K562 (cell line): ENCODE measurements at regions not wholly inside any gene's neighbourhood (a gene's known extent, or its start where the extent isn't known, plus 50 kb on each side); places are given as distances from the start of the nearest gene placed in this dataset.

Experiments
- ATAC-seq: fragments of 200-7000 bp; cut with Tn5 transposase; 3 replicates; pipeline ENCODE4 v1.9.1; 2020; ENCODE audit warnings: moderate library complexity
- BruUV-seq: library from RNA; stranded (reverse); fragments of 400-500 nt; replicated peaks from 2 replicates; lab custom pipeline; 2021; lab: Mats Ljungman, UMichigan
- CTCF ChIA-PET: fragments of 300-600 bp; formaldehyde crosslinking; extraction: SDS; loops from one replicate; lab custom pipeline; 2021; ENCODE audit warnings: low intra/inter-chr PET ratio; lab: Yijun Ruan, JAX
- POLR2A ChIA-PET: fragments of 300-600, 350-650 bp; sonication (Branson Sonifier 250); formaldehyde crosslinking; extraction: SDS; loops from one replicate; lab custom pipeline; 2021; ENCODE audit warnings: antibody characterized with exemption, inconsistent platforms; lab: Yijun Ruan, JAX
- DNase-seq, 4 experiments: peaks; one replicate each; pipeline versions ENCODE4 v3.0.0 to v3.0.0-alpha.2; 2011 to 2018; ENCODE audit warnings: low spot score in 3 of 4, mixed read lengths in 3 of 4; ENCODE audit errors: extremely low read depth in 1 of 4
- FAIRE-seq: peaks from 2 replicates; lab custom pipeline; 2011; peaks lifted over from hg19 to GRCh38; lab: Jason Lieb, UNC
- H2AFZ ChIP-seq: 2 replicates; pipeline ENCODE4 v1.6.0; 2011; ENCODE audit warnings: low read depth, low read length, control low read depth, inconsistent platforms
- H3K27ac ChIP-seq: fragments of 200-600 bp; 3 replicates; pipeline ENCODE4 v1.8.0; 2011; ENCODE audit warnings: low read depth, mild to moderate bottlenecking, control low read depth, inconsistent platforms, low read length, moderate library complexity, mixed read lengths; ENCODE audit errors: extremely low read depth
- H3K27me3 ChIP-seq, 2 experiments: fragments of 300-600 bp in 1 of 2; 2 replicates in 1 of 2; 3 replicates in 1 of 2; pipeline versions ENCODE4 v1.6.0 to v1.8.0; 2011; ENCODE audit warnings: inconsistent platforms in 2 of 2, low read length in 2 of 2, mild to moderate bottlenecking in 1 of 2, mixed read lengths in 1 of 2, moderate library complexity in 1 of 2; ENCODE audit not compliant: control insufficient read depth in 2 of 2, insufficient read depth in 2 of 2
- H3K36me3 ChIP-seq: fragments of 300-600 bp; 3 replicates; pipeline ENCODE4 v1.8.0; 2011; ENCODE audit warnings: mild to moderate bottlenecking, low read length, inconsistent platforms; ENCODE audit not compliant: control insufficient read depth, insufficient read depth
- H3K4me1 ChIP-seq, 2 experiments: fragments of 200-600 bp in 1 of 2; replicated peaks in 1 of 2; 2 replicates in 1 of 2; 3 replicates in 1 of 2; pipeline versions ENCODE4 v1.5.1 to v1.8.0; 2011; ENCODE audit warnings: inconsistent platforms in 2 of 2, low read length in 2 of 2, mild to moderate bottlenecking in 1 of 2, mixed read lengths in 1 of 2, moderate library complexity in 1 of 2; ENCODE audit not compliant: control insufficient read depth in 2 of 2, insufficient read depth in 2 of 2
- H3K4me2 ChIP-seq: 2 replicates; pipeline ENCODE4 v1.6.1; 2011; ENCODE audit warnings: low read length, control low read depth, inconsistent platforms, mixed read lengths; ENCODE audit not compliant: insufficient read depth
- H3K4me3 ChIP-seq: fragments of 200-600 bp; sonication (generic), shearing (Covaris generic); 2 replicates; pipeline ENCODE4 v1.5.1; 2016; ENCODE audit warnings: control low read depth, inconsistent platforms
- H3K79me2 ChIP-seq: fragments of 200-600 bp; 3 replicates; pipeline ENCODE4 v1.8.0; 2011; ENCODE audit warnings: low read length, inconsistent platforms; ENCODE audit not compliant: control insufficient read depth, insufficient read depth
- H3K9ac ChIP-seq, 2 experiments: 2 replicates each; pipeline versions ENCODE4 v1.6.0 to v1.6.1; 2011; ENCODE audit warnings: low read depth in 2 of 2, low read length in 2 of 2, control low read depth in 1 of 2, inconsistent platforms in 1 of 2, mild to moderate bottlenecking in 1 of 2, mixed read lengths in 1 of 2; ENCODE audit not compliant: insufficient read depth in 1 of 2
- H3K9me1 ChIP-seq: one replicate; pipeline ENCODE4 v1.6.0; 2011; ENCODE audit warnings: inconsistent platforms, mild to moderate bottlenecking, low read length, moderate library complexity; ENCODE audit not compliant: control insufficient read depth, insufficient read depth
- H3K9me3 ChIP-seq: replicated peaks from 2 replicates; pipeline ENCODE4 v1.5.1; 2011; ENCODE audit warnings: low read depth, low read length, inconsistent platforms; ENCODE audit not compliant: control insufficient read depth, insufficient read depth
- H4K20me1 ChIP-seq: replicated peaks from 2 replicates; pipeline ENCODE4 v1.6.1; 2011; ENCODE audit warnings: low read length, inconsistent platforms, mixed read lengths; ENCODE audit not compliant: control insufficient read depth, insufficient read depth
- ARID1B ChIP-seq: fragments of 450-650 bp; IDR thresholded peaks from 2 replicates; pipeline ENCODE4 v1.6.1; 2016; ENCODE audit warnings: antibody characterized with exemption, mild to moderate bottlenecking, inconsistent platforms
- CBX3 ChIP-seq, 2 experiments: IDR thresholded peaks; 1 replicate in 1 of 2; 2 replicates in 1 of 2; pipeline ENCODE4 v1.6.1; 2012; ENCODE audit warnings: inconsistent platforms in 2 of 2, low read length in 2 of 2, borderline replicate concordance in 1 of 2, control low read depth in 1 of 2
- CEBPG ChIP-seq, 3 experiments: fragments of 200-800 bp in 1 of 3; sonication (Bioruptor generic) in 1 of 3; sonication (generic) in 1 of 3; formaldehyde crosslinking in 1 of 3; IDR thresholded peaks in 2 of 3; conservative IDR thresholded peaks in 1 of 3; 2 replicates each; pipeline versions ENCODE4 v1.6.1 to v1.8.0; 2016 to 2022; ENCODE audit warnings: missing compliant biosample characterization in 2 of 3, missing genetic modification characterization in 2 of 3, mild to moderate bottlenecking in 1 of 3, missing genetic modification reagents in 1 of 3
- E2F4 ChIP-seq: sonication (generic); formaldehyde crosslinking; IDR thresholded peaks from 2 replicates; pipeline ENCODE4 v1.8.0; 2022; ENCODE audit warnings: mild to moderate bottlenecking, low read depth, missing genetic modification reagents
- ETS2 ChIP-seq: IDR thresholded peaks from 2 replicates; pipeline ENCODE4 v1.6.1; 2016; ENCODE audit warnings: borderline replicate concordance, missing genetic modification characterization, mild to moderate bottlenecking, moderate library complexity, missing compliant biosample characterization; ENCODE audit not compliant: poor library complexity, severe bottlenecking
- MCM5 ChIP-seq: fragments of 450-650 bp; IDR thresholded peaks from 2 replicates; pipeline ENCODE4 v1.6.1; 2016; ENCODE audit warnings: low read depth
- NR2F6 ChIP-seq: fragments of 450-650 bp; formaldehyde crosslinking; IDR thresholded peaks from 2 replicates; pipeline ENCODE4 v1.4.0; 2020; ENCODE audit warnings: mild to moderate bottlenecking
- TSC22D4 ChIP-seq: fragments of 450-650 bp; IDR thresholded peaks from 2 replicates; pipeline ENCODE4 v1.6.1; 2016; ENCODE audit warnings: missing genetic modification characterization, missing biosample characterization, control low read depth
- ZEB2 ChIP-seq: fragments of 450-650 bp; IDR thresholded peaks from 2 replicates; pipeline ENCODE4 v1.6.1; 2016
- ZFP1 ChIP-seq: fragments of 450-650 bp; formaldehyde crosslinking; IDR thresholded peaks from 2 replicates; pipeline ENCODE4 v1.4.0; 2020; ENCODE audit warnings: mild to moderate bottlenecking, mixed read lengths
- ZNF274 ChIP-seq: IDR thresholded peaks from 2 replicates; pipeline ENCODE4 v1.6.1; 2011; ENCODE audit warnings: low read depth, mild to moderate bottlenecking, low read length, moderate library complexity, borderline replicate concordance
- ZNF436 ChIP-seq: fragments of 250-450, 450-650 bp; sonication (Bioruptor Pico); formaldehyde crosslinking; IDR thresholded peaks from 2 replicates; pipeline ENCODE4 v1.7.0; 2020; ENCODE audit warnings: mild to moderate bottlenecking
- ZNF449 ChIP-seq: fragments of 250-450 bp; sonication (Bioruptor Pico); IDR thresholded peaks from 2 replicates; pipeline ENCODE4 v1.8.0; 2022; ENCODE audit warnings: moderate library complexity, mild to moderate bottlenecking, inconsistent platforms
- ZNF655 ChIP-seq: fragments of 250-450 bp; sonication (Bioruptor Pico); IDR thresholded peaks from 2 replicates; pipeline ENCODE4 v1.5.0; 2021
- WGBS: fragments of 100-300 bp; shearing (Covaris generic); methylation state at CpG from one replicate; pipeline ENCODE4 v1.1.6; 2016; ENCODE audit warnings: low coverage, mixed read lengths; ENCODE audit not compliant: insufficient coverage; ENCODE audit errors: missing lambda C conversion rate; 5-methylcytosine and 5-hydroxymethylcytosine counted together
- in situ Hi-C: fragments of 300-500 bp; cut with MboI; formaldehyde crosslinking; loops from 4 replicates; pipeline ENCODE4 v1.15.0; 2018; ENCODE audit warnings: inconsistent platforms, mixed read lengths
- intact Hi-C: fragments of 100-400 bp; cut with micrococcal nuclease; formaldehyde crosslinking; loops from 2 replicates; pipeline ENCODE4 v1.14.2; 2022
- TF ChIP-seq, protein P1 (sequence below), 2 experiments: fragments of 450-650 bp; IDR thresholded peaks; 2 replicates each; pipeline ENCODE4 v1.6.1; 2018; ENCODE audit warnings: mild to moderate bottlenecking in 2 of 2, low read depth in 1 of 2; ENCODE audit not compliant: partially characterized antibody in 2 of 2

DNA sequence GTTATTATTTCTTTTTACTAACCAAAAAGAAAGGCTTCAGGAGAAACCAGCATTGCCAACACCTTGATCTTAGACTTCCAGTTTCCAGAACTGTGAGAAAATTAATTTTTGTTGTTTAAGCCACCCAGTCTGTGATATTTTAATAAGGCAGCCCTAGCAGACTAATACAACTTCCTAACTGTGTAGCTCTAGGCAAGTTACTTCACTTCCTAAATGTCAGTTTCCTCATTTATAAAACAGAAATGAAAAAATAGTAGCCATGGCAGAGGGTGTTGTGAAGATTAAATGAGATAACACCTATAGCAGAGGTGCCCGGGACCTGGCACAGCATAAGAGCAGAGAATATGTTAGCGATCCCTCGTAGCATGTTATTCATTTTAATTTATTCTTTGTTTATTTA, 66.6 kb upstream of the HAND1 start:
- Histone ChIP-seq H3K9ac (no peak overlapping the region), H3K4me2 (no peak overlapping the region), H2AFZ (no peak overlapping the region), H3K9me3 (no peaks in the 10 kb centered on the region), H3K79me2 (no peaks in the 10 kb centered on the region), H3K9me1 (no peaks in the 10 kb centered on the region), H3K36me3 (no peaks in the 10 kb centered on the region), H3K27me3 (peaks cover 19 to 37% of the 10 kb centered on the region in 2 experiments; a peak in 4 of 5 replicates), H4K20me1 (no peaks in the 10 kb centered on the region; the same call in 1 of the 2 replicates), H3K4me1 (no peaks in the 10 kb centered on the region), H3K4me3 (no peak overlapping the region), H3K27ac (no peak overlapping the region)
- POLR2A ChIA-PET: no interaction called here
- DNase-seq: no peak
- no peak for FAIRE-seq
- CTCF ChIA-PET: no interaction called here
- WGBS: 2% methylated on average over 3 of the region's 3 CpGs
- in situ Hi-C loops: no loop called here
- BruUV-seq: no TSS peak
- no peak for ATAC-seq
- intact Hi-C loops: no loop called here
- TF ChIP-seq ZEB2: no peak
- TF ChIP-seq CEBPG (CRISPR knock-in tag; IDR thresholded peaks at IDR 0.05): no peak
- no peak for TF ChIP-seq CEBPG (tag; conservative IDR thresholded peaks at IDR 0.05 in 1 of 2, IDR thresholded peaks at IDR 0.05 in 1 of 2)
- TF ChIP-seq MCM5: no peak
- TF ChIP-seq ZFP1 (CRISPR knock-in tag): no peak
- no peak for TF ChIP-seq ARID1B
- TF ChIP-seq ETS2: no peak
- no peak for TF ChIP-seq ZNF449 (CRISPR knock-in tag)
- no peak for TF ChIP-seq CBX3 (IDR thresholded peaks at IDR 0.05; ENCODE audit: borderline replicate concordance in 1 of 2, low read length in 2 of 2)
- no peak for TF ChIP-seq E2F4 (CRISPR knock-in tag)
- TF ChIP-seq TSC22D4: no peak
- TF ChIP-seq, protein P1, sequence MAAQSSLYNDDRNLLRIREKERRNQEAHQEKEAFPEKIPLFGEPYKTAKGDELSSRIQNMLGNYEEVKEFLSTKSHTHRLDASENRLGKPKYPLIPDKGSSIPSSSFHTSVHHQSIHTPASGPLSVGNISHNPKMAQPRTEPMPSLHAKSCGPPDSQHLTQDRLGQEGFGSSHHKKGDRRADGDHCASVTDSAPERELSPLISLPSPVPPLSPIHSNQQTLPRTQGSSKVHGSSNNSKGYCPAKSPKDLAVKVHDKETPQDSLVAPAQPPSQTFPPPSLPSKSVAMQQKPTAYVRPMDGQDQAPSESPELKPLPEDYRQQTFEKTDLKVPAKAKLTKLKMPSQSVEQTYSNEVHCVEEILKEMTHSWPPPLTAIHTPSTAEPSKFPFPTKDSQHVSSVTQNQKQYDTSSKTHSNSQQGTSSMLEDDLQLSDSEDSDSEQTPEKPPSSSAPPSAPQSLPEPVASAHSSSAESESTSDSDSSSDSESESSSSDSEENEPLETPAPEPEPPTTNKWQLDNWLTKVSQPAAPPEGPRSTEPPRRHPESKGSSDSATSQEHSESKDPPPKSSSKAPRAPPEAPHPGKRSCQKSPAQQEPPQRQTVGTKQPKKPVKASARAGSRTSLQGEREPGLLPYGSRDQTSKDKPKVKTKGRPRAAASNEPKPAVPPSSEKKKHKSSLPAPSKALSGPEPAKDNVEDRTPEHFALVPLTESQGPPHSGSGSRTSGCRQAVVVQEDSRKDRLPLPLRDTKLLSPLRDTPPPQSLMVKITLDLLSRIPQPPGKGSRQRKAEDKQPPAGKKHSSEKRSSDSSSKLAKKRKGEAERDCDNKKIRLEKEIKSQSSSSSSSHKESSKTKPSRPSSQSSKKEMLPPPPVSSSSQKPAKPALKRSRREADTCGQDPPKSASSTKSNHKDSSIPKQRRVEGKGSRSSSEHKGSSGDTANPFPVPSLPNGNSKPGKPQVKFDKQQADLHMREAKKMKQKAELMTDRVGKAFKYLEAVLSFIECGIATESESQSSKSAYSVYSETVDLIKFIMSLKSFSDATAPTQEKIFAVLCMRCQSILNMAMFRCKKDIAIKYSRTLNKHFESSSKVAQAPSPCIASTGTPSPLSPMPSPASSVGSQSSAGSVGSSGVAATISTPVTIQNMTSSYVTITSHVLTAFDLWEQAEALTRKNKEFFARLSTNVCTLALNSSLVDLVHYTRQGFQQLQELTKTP (IDR thresholded peaks at IDR 0.05; ENCODE audit: low read depth in 1 of 2, partially characterized antibody in 2 of 2): no peak
- TF ChIP-seq ZNF655 (CRISPR knock-in tag): no peak
- TF ChIP-seq NR2F6: no peak
- no peak for TF ChIP-seq ZNF436 (CRISPR knock-in tag)
- no peak for TF ChIP-seq ZNF274
